SJCRH30 (cell line): ENCODE measurements at regions not wholly inside any gene's neighbourhood (a gene's known extent, or its start where the extent isn't known, plus 50 kb on each side); places are given as distances from the start of the nearest gene placed in this dataset.

Experiments
- DNase-seq, 2 experiments: peaks; one replicate each; pipeline ENCODE4 v3.0.0-alpha.2; 2015 to 2020
- H3K27ac ChIP-seq: fragments of 250-450 bp; sonication (Bioruptor Pico); 2 replicates; pipeline ENCODE4 v1.5.1; 2020; ENCODE audit warnings: mild to moderate bottlenecking, moderate library complexity
- H3K27me3 ChIP-seq: fragments of 250-450 bp; sonication (Bioruptor Pico); 2 replicates; pipeline ENCODE4 v1.5.1; 2020; ENCODE audit warnings: mild to moderate bottlenecking, moderate library complexity
- H3K36me3 ChIP-seq: fragments of 250-450 bp; sonication (Bioruptor Pico); 2 replicates; pipeline ENCODE4 v1.5.1; 2020; ENCODE audit warnings: mild to moderate bottlenecking, moderate library complexity
- H3K4me1 ChIP-seq: fragments of 250-450 bp; sonication (Bioruptor Pico); 2 replicates; pipeline ENCODE4 v1.5.1; 2020; ENCODE audit warnings: mild to moderate bottlenecking, moderate library complexity
- H3K4me3 ChIP-seq: fragments of 250-450 bp; sonication (Bioruptor Pico); 2 replicates; pipeline ENCODE4 v1.5.1; 2020; ENCODE audit warnings: mild to moderate bottlenecking, moderate library complexity
- H3K9me3 ChIP-seq: fragments of 250-450 bp; sonication (Bioruptor Pico); replicated peaks from 2 replicates; pipeline ENCODE4 v1.5.1; 2020; ENCODE audit warnings: mild to moderate bottlenecking, moderate library complexity

DNA sequence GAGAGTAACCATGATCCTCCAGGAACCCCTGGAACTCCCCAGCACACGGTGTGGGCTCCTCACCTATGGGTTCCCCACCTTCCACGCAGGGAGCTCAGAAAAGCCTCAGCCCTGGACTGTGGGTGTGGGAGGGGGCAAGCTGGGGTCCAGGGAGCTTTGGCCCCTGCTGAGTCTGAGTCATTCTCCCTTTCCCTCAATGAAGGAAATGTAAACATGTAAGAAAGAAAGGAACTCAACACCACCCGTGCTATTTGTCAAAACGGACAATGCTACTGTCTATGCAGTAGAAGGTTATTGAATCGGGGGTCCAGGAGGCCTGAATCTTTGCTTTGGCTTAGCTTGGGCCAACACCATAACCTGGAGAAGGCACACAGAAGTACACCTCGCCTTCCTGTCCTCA lies 222.8 kb downstream of the PMP22 start:
- Histone ChIP-seq H3K9me3 (no peaks in the 10 kb centered on the region), H3K27me3 (peaks cover 15% of the 10 kb centered on the region), H3K4me1 (no peaks in the 10 kb centered on the region), H3K27ac (no peak overlapping the region), H3K4me3 (no peak overlapping the region), H3K36me3 (no peaks in the 10 kb centered on the region)
- no peak for DNase-seq

- H3K27ac ChIP-seq: no peak overlapping the region
- DNase-seq: no peak
These were observed 225.8 kb downstream of the PMP22 start for GRCh38 chr17:15039366-15039765.

GRCh38 chr17:15038656-15039055 lies 226.5 kb downstream of the PMP22 start:
- Histone ChIP-seq H3K9me3 (no peaks in the 10 kb centered on the region), H3K27me3 (peaks cover 15% of the 10 kb centered on the region), H3K27ac (no peak overlapping the region), H3K36me3 (no peaks in the 10 kb centered on the region), H3K4me3 (no peak overlapping the region), H3K4me1 (no peaks in the 10 kb centered on the region)
- DNase-seq: no peak

More at GRCh38 chr17:15039366-15039765, 225.8 kb downstream of the PMP22 start:
- no peaks in the 10 kb centered on the region for H3K9me3 ChIP-seq
- peaks cover 15% of the 10 kb centered on the region for H3K27me3 ChIP-seq
- no peaks in the 10 kb centered on the region for H3K36me3 ChIP-seq
- H3K4me3 ChIP-seq: no peak overlapping the region
- H3K4me1 ChIP-seq: no peaks in the 10 kb centered on the region

DNA sequence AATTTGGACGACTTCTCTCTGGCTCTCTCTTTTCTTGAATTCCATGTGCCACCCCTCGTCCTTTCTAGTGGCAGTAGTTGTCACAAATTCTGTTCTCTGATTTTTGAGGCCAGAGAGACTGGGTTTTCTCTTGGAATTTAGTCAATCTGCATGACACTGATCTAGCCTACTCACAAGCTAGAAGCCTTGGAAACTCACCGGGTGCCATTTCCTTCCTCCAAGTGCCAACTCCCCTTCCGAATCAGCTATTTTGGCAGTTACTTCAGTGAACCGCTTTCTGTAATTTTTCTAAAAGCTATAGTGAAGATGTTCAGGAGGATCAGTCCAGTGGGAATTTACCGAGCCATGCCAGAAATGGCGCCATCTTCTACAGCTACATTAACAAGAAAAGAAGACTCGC lies 228.9 kb downstream of the PMP22 start:
- Histone ChIP-seq H3K27me3 (peaks cover 9% of the 10 kb centered on the region), H3K36me3 (no peaks in the 10 kb centered on the region), H3K4me3 (no peak overlapping the region), H3K27ac (no peak overlapping the region), H3K4me1 (no peaks in the 10 kb centered on the region), H3K9me3 (no peaks in the 10 kb centered on the region)
- no peak for DNase-seq

GRCh38 chr17:15031975-15032374 lies 233.2 kb downstream of the PMP22 start:
- H3K27me3 ChIP-seq: 0 out of 2 replicates have a peak, but pooled peaks cover 5% of the 10 kb centered on the region
- no peak for DNase-seq
- no peak overlapping the region for H3K27ac ChIP-seq
- no peaks in the 10 kb centered on the region for H3K36me3 ChIP-seq
- H3K4me3 ChIP-seq: no peak overlapping the region
- no peaks in the 10 kb centered on the region for H3K9me3 ChIP-seq
- no peaks in the 10 kb centered on the region for H3K4me1 ChIP-seq

DNA sequence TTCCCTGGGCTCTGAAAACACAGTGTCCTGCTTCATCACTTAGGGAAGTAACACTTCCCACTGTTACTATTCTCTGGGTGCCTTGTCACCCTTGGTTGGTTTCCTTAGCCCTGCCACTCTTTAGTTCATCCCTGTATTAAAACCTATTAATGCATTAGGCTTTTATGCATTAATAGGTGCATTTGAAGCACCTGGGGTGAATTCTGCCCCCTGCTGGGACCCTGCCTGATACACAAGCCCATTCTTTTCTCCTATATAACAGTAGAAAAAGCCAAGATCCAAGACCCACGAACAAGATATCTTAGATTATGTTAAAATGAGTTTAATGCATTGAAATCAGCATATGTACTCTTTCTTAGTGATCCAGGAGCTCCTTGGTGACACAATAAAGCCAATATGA lies 235.7 kb downstream of the PMP22 start:
- Histone ChIP-seq H3K27ac (no peak overlapping the region), H3K4me3 (no peak overlapping the region), H3K27me3 (0 out of 2 replicates have a peak, but pooled peaks cover 6% of the 10 kb centered on the region), H3K36me3 (no peaks in the 10 kb centered on the region), H3K9me3 (no peaks in the 10 kb centered on the region), H3K4me1 (no peaks in the 10 kb centered on the region)
- DNase-seq: no peak

- Histone ChIP-seq H3K9me3 (no peaks in the 10 kb centered on the region), H3K36me3 (no peaks in the 10 kb centered on the region), H3K27me3 (0 out of 2 replicates have a peak, but pooled peaks cover 6% of the 10 kb centered on the region), H3K27ac (no peak overlapping the region), H3K4me1 (no peaks in the 10 kb centered on the region), H3K4me3 (no peak overlapping the region)
- no peak for DNase-seq
These were observed 237.3 kb downstream of the PMP22 start for GRCh38 chr17:15027853-15028252.

GRCh38 chr17:15026088-15026487 lies 239.0 kb downstream of the PMP22 start:
- no peaks in the 10 kb centered on the region for H3K9me3 ChIP-seq

GRCh38 chr17:15023589-15024336 lies 241.4 kb downstream of the PMP22 start:
- no peaks in the 10 kb centered on the region; the same call in 1 of the 2 replicates for H3K9me3 ChIP-seq
- no peaks in the 10 kb centered on the region for H3K4me1 ChIP-seq
- no peak overlapping the region for H3K27ac ChIP-seq
- no peaks in the 10 kb centered on the region for H3K36me3 ChIP-seq
- no peak for DNase-seq
- no peak overlapping the region for H3K4me3 ChIP-seq
- 0 out of 2 replicates have a peak, but pooled peaks cover 3% of the 10 kb centered on the region for H3K27me3 ChIP-seq

More at GRCh38 chr17:15026088-15026487, 239.0 kb downstream of the PMP22 start:
- Histone ChIP-seq H3K4me3 (no peak overlapping the region), H3K27ac (no peak overlapping the region), H3K4me1 (no peaks in the 10 kb centered on the region), H3K36me3 (no peaks in the 10 kb centered on the region), H3K27me3 (0 out of 2 replicates have a peak, but pooled peaks cover 6% of the 10 kb centered on the region)
- DNase-seq: no peak

- H3K27ac ChIP-seq: no peak overlapping the region
- DNase-seq: no peak
- H3K4me1 ChIP-seq: no peaks in the 10 kb centered on the region
- no peaks in the 10 kb centered on the region; the same call in 1 of the 2 replicates for H3K9me3 ChIP-seq
- H3K4me3 ChIP-seq: no peak overlapping the region
- H3K27me3 ChIP-seq: no peaks in the 10 kb centered on the region
- H3K36me3 ChIP-seq: no peaks in the 10 kb centered on the region
These were observed 246.0 kb downstream of the PMP22 start for GRCh38 chr17:15019158-15019557.

DNA sequence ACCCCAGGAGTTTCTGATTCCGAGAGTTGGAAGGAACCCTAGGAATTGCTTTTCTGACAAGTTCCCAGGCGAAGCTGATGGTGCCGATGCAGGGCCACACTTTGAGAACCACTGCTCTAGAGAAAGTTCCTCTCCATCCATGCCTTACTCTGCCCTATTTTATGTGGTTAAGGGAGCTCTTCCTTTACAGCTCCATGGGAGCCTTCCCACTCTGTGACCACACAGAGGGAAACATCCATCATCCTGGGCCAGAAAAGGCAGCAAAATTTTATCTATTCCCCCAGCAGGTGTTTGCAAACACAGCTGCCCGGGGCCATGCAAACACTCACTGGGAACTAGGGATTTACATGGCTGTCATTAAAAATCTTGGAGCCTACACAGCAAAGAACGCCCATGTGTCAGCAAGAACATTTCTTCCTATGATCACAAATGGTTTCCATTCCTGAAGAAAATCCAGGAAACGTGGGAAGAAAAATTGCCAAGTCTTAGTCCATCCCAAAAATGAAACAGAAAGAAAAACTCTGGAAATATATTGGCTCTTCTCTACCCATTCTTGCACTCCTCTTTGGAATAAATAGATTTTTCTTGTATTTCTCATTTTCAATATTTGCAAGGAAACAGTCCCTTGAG lies 252.7 kb downstream of the PMP22 start:
- Histone ChIP-seq H3K27me3 (no peaks in the 10 kb centered on the region), H3K27ac (no peak overlapping the region), H3K9me3 (no peaks in the 10 kb centered on the region), H3K4me3 (no peak overlapping the region), H3K36me3 (no peaks in the 10 kb centered on the region), H3K4me1 (no peaks in the 10 kb centered on the region)
- DNase-seq: no peak

- no peak for DNase-seq
- Histone ChIP-seq H3K9me3 (no peaks in the 10 kb centered on the region), H3K27ac (no peak overlapping the region), H3K27me3 (no peaks in the 10 kb centered on the region; the same call in 1 of the 2 replicates), H3K4me1 (no peaks in the 10 kb centered on the region), H3K4me3 (no peak overlapping the region), H3K36me3 (no peaks in the 10 kb centered on the region)
These were observed 256.0 kb downstream of the PMP22 start for GRCh38 chr17:15009087-15009486.

DNA sequence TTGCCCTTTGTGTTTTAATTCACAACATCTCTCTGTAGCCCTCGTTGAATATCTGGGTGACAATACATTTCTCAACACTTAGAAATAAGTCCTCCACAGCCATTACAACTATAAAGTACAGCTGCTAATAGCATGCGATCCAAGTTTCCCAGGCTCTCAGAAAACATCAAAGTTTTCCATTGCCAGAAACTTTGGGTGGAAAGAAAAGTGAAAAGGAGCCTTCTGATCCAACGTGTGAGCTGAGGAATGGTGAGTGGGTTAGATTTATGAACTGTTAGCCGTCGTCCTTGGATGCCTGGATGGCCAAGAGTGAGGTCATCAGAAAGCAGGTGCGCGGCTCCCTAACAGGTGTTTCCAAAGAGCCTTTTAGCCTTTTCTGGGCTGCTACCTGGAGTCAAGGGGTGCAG lies 258.0 kb downstream of the PMP22 start:
- no peak for DNase-seq

DNA sequence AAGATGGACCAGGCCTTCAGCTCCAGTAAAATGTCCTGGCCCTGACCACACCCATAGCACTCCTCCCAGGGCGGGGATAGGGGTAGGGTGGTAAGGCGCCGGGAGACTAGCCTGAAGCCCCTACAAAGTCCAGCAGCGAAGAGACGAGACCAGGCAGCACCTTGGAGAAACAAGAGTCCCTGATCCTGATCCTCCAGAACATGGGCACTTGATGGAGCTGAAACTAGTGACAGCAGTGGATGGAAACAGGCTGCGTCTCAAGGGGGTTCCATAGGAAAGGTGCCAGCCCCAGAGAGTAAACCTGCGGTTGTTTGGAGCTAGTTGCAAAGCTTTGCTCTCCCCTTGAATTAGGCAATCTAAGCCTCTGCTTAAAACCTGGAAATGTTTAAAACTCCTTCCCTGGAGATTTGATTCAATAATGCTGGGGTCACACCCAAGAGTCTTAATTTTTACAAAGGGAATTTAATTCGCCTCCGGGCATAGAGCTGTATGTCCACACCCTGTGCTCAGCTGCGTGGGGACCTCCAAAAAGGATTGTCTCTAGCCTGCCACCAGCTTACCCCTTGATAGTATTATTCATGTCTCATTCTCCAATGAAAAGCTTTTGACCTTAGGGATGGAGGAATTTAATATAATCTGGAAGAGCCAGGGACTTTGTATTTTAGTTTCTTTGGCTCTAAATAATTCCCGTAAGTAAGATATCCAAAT lies 258.6 kb downstream of the PMP22 start:
- Histone ChIP-seq H3K27ac (no peak overlapping the region), H3K4me3 (no peak overlapping the region), H3K9me3 (no peaks in the 10 kb centered on the region), H3K36me3 (no peaks in the 10 kb centered on the region), H3K4me1 (no peaks in the 10 kb centered on the region), H3K27me3 (no peaks in the 10 kb centered on the region; the same call in 1 of the 2 replicates)
- DNase-seq: no peak

More for the DNA sequence above, 258.0 kb downstream of the PMP22 start:
- no peak overlapping the region for H3K27ac ChIP-seq
- no peaks in the 10 kb centered on the region for H3K36me3 ChIP-seq
- no peaks in the 10 kb centered on the region for H3K4me1 ChIP-seq
- H3K9me3 ChIP-seq: no peaks in the 10 kb centered on the region
- no peaks in the 10 kb centered on the region; the same call in 1 of the 2 replicates for H3K27me3 ChIP-seq
- H3K4me3 ChIP-seq: no peak overlapping the region

- no peak for DNase-seq
- no peaks in the 10 kb centered on the region for H3K4me1 ChIP-seq
- H3K27ac ChIP-seq: no peak overlapping the region
- H3K9me3 ChIP-seq: no peaks in the 10 kb centered on the region
- no peaks in the 10 kb centered on the region; the same call in 1 of the 2 replicates for H3K27me3 ChIP-seq
- H3K4me3 ChIP-seq: no peak overlapping the region
- H3K36me3 ChIP-seq: no peaks in the 10 kb centered on the region
These were observed 264.5 kb downstream of the PMP22 start for GRCh38 chr17:15000661-15001060.
